Astrocyte of the cerebellum (primary cell): ENCODE measurements at regions not wholly inside any gene's neighbourhood (a gene's known extent, or its start where the extent isn't known, plus 50 kb on each side); places are given as distances from the start of the nearest gene placed in this dataset.

Experiments
- DNase-seq: peaks from one replicate; pipeline ENCODE4 v3.0.0-alpha.2; 2011; ENCODE audit warnings: low read depth
- H3K4me3 ChIP-seq: 2 replicates; pipeline ENCODE4 v1.5.1; 2011; ENCODE audit warnings: mild to moderate bottlenecking, low read depth, low read length, moderate library complexity
- in situ Hi-C: cut with HindIII; loops from 2 replicates; pipeline ENCODE4 v1.10.0; 2017; ENCODE audit warnings: low sequenced_read_pairs
- TF ChIP-seq, protein P1 (sequence below): IDR thresholded peaks from 2 replicates; pipeline ENCODE4 v1.5.1; 2012; ENCODE audit warnings: low read length, low read depth, moderate library complexity, mild to moderate bottlenecking; ENCODE audit errors: missing control alignments

DNA sequence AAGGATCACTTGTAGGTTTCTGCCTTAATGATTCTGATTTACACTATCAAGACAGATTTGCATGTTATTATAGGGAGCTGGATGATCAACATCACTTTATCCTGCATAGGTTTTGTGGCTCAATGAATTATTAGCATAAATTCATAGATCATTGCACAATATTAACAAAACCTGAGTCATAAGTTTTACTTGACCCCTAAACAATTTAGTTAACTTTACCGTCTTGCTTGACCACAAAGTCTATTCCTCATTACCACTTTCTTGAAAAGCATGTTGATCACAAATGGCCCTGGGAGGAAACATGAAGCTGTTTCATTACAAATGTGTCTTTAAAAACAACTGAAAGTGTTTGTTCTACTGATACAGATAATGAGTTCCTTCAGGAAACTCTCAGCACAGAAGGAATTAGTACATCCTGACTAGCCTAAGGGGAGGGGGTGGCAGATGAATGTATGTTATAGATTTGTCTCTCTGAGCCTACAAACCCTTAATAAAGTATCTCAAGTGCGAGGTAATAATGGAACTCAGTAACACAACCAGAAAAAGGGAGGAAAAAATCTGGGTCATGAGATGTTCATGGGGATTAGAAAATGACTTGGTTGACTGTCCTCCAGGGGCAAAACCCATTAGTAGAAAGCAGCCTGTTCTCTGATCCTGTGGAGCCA is 303.4 kb downstream of the PIK3C3 start:
- DNase-seq, result no peak
- no peak overlapping the region for H3K4me3 ChIP-seq
- in situ Hi-C loops, result no loop called here
- TF ChIP-seq, protein P1, sequence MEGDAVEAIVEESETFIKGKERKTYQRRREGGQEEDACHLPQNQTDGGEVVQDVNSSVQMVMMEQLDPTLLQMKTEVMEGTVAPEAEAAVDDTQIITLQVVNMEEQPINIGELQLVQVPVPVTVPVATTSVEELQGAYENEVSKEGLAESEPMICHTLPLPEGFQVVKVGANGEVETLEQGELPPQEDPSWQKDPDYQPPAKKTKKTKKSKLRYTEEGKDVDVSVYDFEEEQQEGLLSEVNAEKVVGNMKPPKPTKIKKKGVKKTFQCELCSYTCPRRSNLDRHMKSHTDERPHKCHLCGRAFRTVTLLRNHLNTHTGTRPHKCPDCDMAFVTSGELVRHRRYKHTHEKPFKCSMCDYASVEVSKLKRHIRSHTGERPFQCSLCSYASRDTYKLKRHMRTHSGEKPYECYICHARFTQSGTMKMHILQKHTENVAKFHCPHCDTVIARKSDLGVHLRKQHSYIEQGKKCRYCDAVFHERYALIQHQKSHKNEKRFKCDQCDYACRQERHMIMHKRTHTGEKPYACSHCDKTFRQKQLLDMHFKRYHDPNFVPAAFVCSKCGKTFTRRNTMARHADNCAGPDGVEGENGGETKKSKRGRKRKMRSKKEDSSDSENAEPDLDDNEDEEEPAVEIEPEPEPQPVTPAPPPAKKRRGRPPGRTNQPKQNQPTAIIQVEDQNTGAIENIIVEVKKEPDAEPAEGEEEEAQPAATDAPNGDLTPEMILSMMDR, result no peak

DNA sequence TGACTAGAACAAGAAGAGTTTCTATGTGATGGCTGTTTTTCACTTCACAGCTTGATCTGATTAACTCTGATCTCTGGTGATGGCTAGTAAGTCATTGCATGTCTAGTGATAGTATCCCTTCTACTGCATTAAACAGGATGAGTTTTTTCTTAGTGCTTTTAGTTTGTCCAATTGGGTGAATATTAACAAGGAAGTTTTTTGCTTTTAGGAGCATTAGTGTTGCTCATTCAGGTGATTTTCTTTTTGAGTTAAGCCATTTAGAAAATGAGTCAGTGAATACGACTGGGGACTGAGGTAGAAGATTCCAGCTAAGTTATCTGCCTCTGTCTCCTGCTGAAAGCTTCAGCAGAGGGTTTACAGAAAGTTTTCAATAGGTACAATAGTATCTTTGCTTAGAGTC is 306.7 kb downstream of the PIK3C3 start:
- no peak overlapping the region for H3K4me3 ChIP-seq
- in situ Hi-C loops, result no loop called here
- TF ChIP-seq, protein P1, result no peak
- no peak for DNase-seq

DNA sequence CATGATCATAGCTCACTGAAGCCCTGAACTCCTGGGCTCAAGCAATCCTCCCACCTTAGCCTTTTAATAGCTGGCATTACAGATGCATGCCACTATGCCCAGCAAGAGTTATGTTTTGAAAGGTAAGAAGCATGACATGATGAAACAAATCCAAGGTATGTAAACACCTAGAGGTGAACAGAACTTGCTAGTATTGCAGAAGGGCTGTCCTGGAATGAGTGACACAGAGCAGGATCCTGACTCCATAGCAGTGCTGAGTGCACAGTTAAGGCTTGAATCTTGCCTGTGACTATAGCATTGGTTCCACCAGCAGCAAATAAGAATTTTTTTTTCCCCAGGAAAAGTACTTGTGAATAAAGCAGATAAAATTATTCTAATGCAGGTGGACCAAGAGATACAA is 309.5 kb downstream of the PIK3C3 start:
- TF ChIP-seq, protein P1, result no peak
- in situ Hi-C loops, result no loop called here
- no peak for DNase-seq
- H3K4me3 ChIP-seq, result no peak overlapping the region

DNA sequence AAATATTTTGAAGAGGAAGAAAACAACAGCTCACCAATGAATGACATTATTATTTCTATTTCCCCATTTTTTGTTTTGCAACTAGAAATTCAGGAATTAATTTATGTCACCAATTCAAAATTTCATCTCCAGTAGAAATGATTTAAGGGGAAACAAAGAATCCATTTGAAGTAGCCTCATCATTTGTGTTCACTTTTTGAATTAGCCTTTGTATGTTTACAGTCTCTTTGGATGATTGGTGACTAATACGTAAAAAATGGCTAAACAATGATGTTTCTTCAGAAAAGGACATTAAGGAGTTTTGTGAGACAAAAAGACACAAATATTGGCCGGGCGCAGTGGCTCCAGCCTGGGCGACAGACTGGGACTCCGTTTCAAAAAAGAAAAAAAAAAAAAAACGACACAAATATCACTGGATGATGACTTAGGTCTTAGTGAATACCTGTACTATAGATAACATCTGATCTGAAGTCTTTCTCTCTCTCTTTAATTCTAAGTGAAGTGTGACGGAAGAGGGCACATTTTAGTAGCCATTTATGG is 313.2 kb downstream of the PIK3C3 start:
- no peak overlapping the region for H3K4me3 ChIP-seq
- no peak for DNase-seq
- in situ Hi-C loops, result no loop called here
- TF ChIP-seq, protein P1, result no peak

DNA sequence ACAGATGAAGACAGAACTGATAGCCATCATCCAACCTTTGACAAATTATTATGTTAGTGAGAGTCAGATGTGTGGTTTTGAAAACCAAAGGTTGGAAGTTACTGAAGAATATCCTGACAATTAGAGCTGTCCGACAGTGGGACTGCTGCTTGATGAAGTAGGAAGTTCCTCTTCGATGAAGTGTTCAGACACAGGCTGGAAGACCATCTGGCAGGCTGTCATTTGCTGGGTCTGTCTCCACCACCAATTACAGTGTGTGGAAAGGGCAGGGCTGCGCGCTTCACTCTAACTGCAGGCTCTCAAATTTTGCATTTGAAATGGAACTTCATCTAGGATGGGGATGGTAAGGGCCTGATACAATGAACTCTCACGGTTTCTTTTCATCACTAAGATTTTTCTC is 313.8 kb downstream of the PIK3C3 start:
- no peak for DNase-seq
- TF ChIP-seq, protein P1, result no peak
- in situ Hi-C loops, result no loop called here
- no peak overlapping the region for H3K4me3 ChIP-seq

DNA sequence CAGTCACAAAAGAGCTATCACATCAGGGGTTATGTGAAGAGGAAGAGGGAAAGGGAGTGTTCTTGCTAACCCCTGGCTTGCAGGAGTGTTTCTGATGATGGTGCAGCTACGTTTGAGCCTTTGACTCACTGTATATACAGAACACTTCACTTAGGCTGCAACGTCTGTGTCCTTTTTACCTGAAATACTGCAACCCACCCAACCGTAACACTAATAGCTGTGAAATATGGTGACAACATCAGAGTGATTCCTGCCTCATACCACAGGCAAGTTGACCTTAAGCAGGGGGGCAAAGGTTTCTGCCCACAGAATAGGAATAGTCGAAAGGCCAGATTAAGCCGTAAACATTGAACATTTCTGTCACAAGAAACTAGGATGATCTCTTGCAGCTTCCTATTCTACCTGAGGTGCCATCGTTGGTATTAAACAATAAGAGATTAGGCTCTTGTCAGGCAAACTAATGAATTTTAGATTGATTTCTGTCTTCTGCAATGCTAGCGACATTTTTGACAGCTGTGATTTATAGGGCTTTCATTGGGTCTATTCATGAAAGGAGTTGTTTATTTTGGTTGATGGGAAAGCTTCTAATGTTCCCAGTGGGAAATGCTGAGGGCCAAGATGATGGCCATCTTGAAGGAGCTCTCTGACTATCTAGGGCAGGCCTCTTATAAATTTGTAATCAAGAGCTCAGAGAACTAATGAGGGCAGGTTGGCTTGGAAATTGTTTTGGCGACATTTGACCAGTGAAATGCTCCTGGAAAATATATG is 316.8 kb downstream of the PIK3C3 start:
- no peak for DNase-seq
- H3K4me3 ChIP-seq, result no peak overlapping the region
- TF ChIP-seq, protein P1, result no peak
- in situ Hi-C loops, result no loop called here
